A673 (cell line): ENCODE measurements at regions not wholly inside any gene's neighbourhood (a gene's known extent, or its start where the extent isn't known, plus 50 kb on each side); places are given as distances from the start of the nearest gene placed in this dataset.

Experiments used
- BruUV-seq: library from RNA; stranded (reverse); fragments of 400-500 nt; replicated peaks from 2 replicates; lab custom pipeline; 2021; lab: Mats Ljungman, UMichigan
- CTCF ChIA-PET: fragments of 300-600 bp; sonication (Branson Sonifier 250); formaldehyde crosslinking; loops from one replicate; lab custom pipeline; 2022; ENCODE audit warnings: antibody characterized with exemption; lab: Charles Lee
- POLR2A ChIA-PET: fragments of 300-600 bp; sonication (Branson Sonifier 250); formaldehyde crosslinking; loops from one replicate; lab custom pipeline; 2022; ENCODE audit warnings: antibody characterized with exemption; ENCODE audit not compliant: low non-redundant PET; lab: Charles Lee
- DNase-seq: peaks from one replicate; pipeline ENCODE4 v3.0.0-alpha.2; 2015; ENCODE audit warnings: low spot score
- H3K27ac ChIP-seq: fragments of 200-600 bp; sonication (generic); 2 replicates; pipeline ENCODE4 v1.5.1; 2016; ENCODE audit warnings: mixed run types, low read depth, mild to moderate bottlenecking, mixed read lengths, antibody characterized with exemption, low read length; ENCODE audit not compliant: poor library complexity, severe bottlenecking
- H3K27me3 ChIP-seq: fragments of 200-600 bp; sonication (generic); replicated peaks from 2 replicates; pipeline ENCODE4 v1.6.1; 2017; ENCODE audit warnings: mixed run types, low read depth, mild to moderate bottlenecking, mixed read lengths, antibody characterized with exemption, low read length; ENCODE audit not compliant: insufficient read depth, poor library complexity
- H3K36me3 ChIP-seq: fragments of 200-600 bp; sonication (generic); 2 replicates; pipeline ENCODE4 v1.6.1; 2016; ENCODE audit warnings: mixed run types, mild to moderate bottlenecking, mixed read lengths, antibody characterized with exemption, low read length; ENCODE audit not compliant: insufficient read depth, poor library complexity, severe bottlenecking
- H3K4me1 ChIP-seq: fragments of 200-600 bp; sonication (generic); 2 replicates; pipeline ENCODE4 v1.6.1; 2017; ENCODE audit warnings: mixed run types, mild to moderate bottlenecking, mixed read lengths, antibody characterized with exemption, low read length; ENCODE audit not compliant: insufficient read depth, poor library complexity, severe bottlenecking
- H3K4me3 ChIP-seq: fragments of 200-600 bp; sonication (generic); 2 replicates; pipeline ENCODE4 v1.5.1; 2016; ENCODE audit warnings: low read depth, mixed run types, mild to moderate bottlenecking, mixed read lengths, low read length; ENCODE audit not compliant: poor library complexity, severe bottlenecking
- H3K9me3 ChIP-seq: fragments of 200-600 bp; sonication (generic); 2 replicates; pipeline ENCODE4 v1.6.1; 2016; ENCODE audit warnings: mixed run types, low read depth, mild to moderate bottlenecking, mixed read lengths, antibody characterized with exemption, low read length; ENCODE audit not compliant: poor library complexity, severe bottlenecking
- CTCF ChIP-seq: fragments of 300-800, 200-600 bp; sonication (generic); conservative IDR thresholded peaks from 2 replicates; pipeline ENCODE4 v1.5.1; 2017; ENCODE audit warnings: low read depth, mild to moderate bottlenecking, antibody characterized with exemption, low read length, moderate library complexity, mixed read lengths
- EZH2 ChIP-seq: fragments of 200-600 bp; sonication (generic); IDR thresholded peaks from 2 replicates; pipeline ENCODE4 v1.6.1; 2017; ENCODE audit warnings: borderline replicate concordance, low read depth, mild to moderate bottlenecking, mixed read lengths, antibody characterized with exemption, low read length; ENCODE audit not compliant: poor library complexity, severe bottlenecking
- intact Hi-C: fragments of 100-400 bp; cut with micrococcal nuclease; formaldehyde crosslinking; loops from one replicate; pipeline ENCODE4 v1.10.0; 2022; ENCODE audit not compliant: unreplicated experiment

GRCh38 chr12:58089588-58089987 lies 148.2 kb downstream of the ATP23 start:
- Histone ChIP-seq H3K9me3 (no peaks in the 10 kb centered on the region), H3K27me3 (no peaks in the 10 kb centered on the region), H3K27ac (no peak overlapping the region), H3K4me3 (no peak overlapping the region), H3K4me1 (no peaks in the 10 kb centered on the region), H3K36me3 (no peaks in the 10 kb centered on the region)
- TF ChIP-seq EZH2, result no peak
- TF ChIP-seq CTCF, result no peak
- CTCF ChIA-PET, result no interaction called here
- no peak for DNase-seq
- POLR2A ChIA-PET, result no interaction called here
- intact Hi-C loops, result no loop called here
- no TSS peak for BruUV-seq

GRCh38 chr12:58090685-58091084 lies 149.3 kb downstream of the ATP23 start:
- ChIA-PET CTCF (no interaction called here), POLR2A (no interaction called here)
- H3K27me3 ChIP-seq, result no peaks in the 10 kb centered on the region
- no peak overlapping the region for H3K4me3 ChIP-seq
- H3K36me3 ChIP-seq, result no peaks in the 10 kb centered on the region
- no peak overlapping the region for H3K27ac ChIP-seq
- DNase-seq, result no peak
- H3K9me3 ChIP-seq, result no peaks in the 10 kb centered on the region
- no TSS peak for BruUV-seq
- intact Hi-C loops, result no loop called here
- no peak for TF ChIP-seq CTCF
- TF ChIP-seq EZH2, result no peak
- no peaks in the 10 kb centered on the region for H3K4me1 ChIP-seq

- no peaks in the 10 kb centered on the region for H3K4me1 ChIP-seq
- H3K9me3 ChIP-seq, result no peaks in the 10 kb centered on the region
- H3K4me3 ChIP-seq, result no peak overlapping the region
- TF ChIP-seq EZH2 (no peak), CTCF (no peak)
- CTCF ChIA-PET, result no interaction called here
- no peak overlapping the region for H3K27ac ChIP-seq
- POLR2A ChIA-PET, result no interaction called here
- H3K36me3 ChIP-seq, result no peaks in the 10 kb centered on the region
- intact Hi-C loops, result no loop called here
- DNase-seq, result no peak
- no peaks in the 10 kb centered on the region for H3K27me3 ChIP-seq
- no TSS peak for BruUV-seq
Observed at GRCh38 chr12:58095002-58095401, 153.6 kb downstream of the ATP23 start.
